Keratinocyte (primary cell): ENCODE measurements at regions not wholly inside any gene's neighbourhood (a gene's known extent, or its start where the extent isn't known, plus 50 kb on each side); places are given as distances from the start of the nearest gene placed in this dataset.

Experiments used
- DNase-seq: peaks from one replicate; pipeline ENCODE4 v3.0.0-alpha.2; 2011; ENCODE audit warnings: low read depth, missing footprints, low spot score
- FAIRE-seq: peaks from 2 replicates; lab custom pipeline; 2011; peaks lifted over from hg19 to GRCh38; lab: Jason Lieb, UNC
- H2AFZ ChIP-seq: 2 replicates; pipeline ENCODE4 v1.6.0; 2012; ENCODE audit warnings: low read length, control low read depth, inconsistent platforms; ENCODE audit not compliant: control insufficient read depth
- H3K27ac ChIP-seq: 2 replicates; pipeline ENCODE4 v1.5.1; 2011; ENCODE audit warnings: low read length; ENCODE audit not compliant: control insufficient read depth, insufficient read depth
- H3K27me3 ChIP-seq: 3 replicates; pipeline ENCODE4 v1.6.0; 2011; ENCODE audit warnings: low read length; ENCODE audit not compliant: control insufficient read depth, insufficient read depth; ENCODE audit errors: extremely low read depth
- H3K36me3 ChIP-seq, 2 experiments: 2 replicates in 1 of 2; 3 replicates in 1 of 2; pipeline ENCODE4 v1.5.1; 2011; ENCODE audit warnings: low read length in 2 of 2, mild to moderate bottlenecking in 1 of 2; ENCODE audit not compliant: control insufficient read depth in 2 of 2, insufficient read depth in 2 of 2; ENCODE audit errors: extremely low read depth in 1 of 2
- H3K4me1 ChIP-seq: 3 replicates; pipeline ENCODE4 v1.5.1; 2011; ENCODE audit warnings: low read length; ENCODE audit not compliant: control insufficient read depth, insufficient read depth; ENCODE audit errors: extremely low read depth
- H3K4me2 ChIP-seq: 3 replicates; pipeline ENCODE4 v1.6.0; 2011; ENCODE audit warnings: low read depth, low read length; ENCODE audit not compliant: control insufficient read depth, insufficient read depth; ENCODE audit errors: extremely low read depth
- H3K4me3 ChIP-seq, 3 experiments: fragments of 200-600 bp in 1 of 3; sonication (generic) in 1 of 3; 2 replicates in 2 of 3; 3 replicates in 1 of 3; pipeline ENCODE4 v1.5.1; 2011 to 2016; ENCODE audit warnings: low read length in 3 of 3, mild to moderate bottlenecking in 3 of 3, control low read depth in 2 of 3, inconsistent platforms in 1 of 3, low read depth in 1 of 3, mixed read lengths in 1 of 3, mixed run types in 1 of 3, moderate library complexity in 1 of 3; ENCODE audit not compliant: control insufficient read depth in 2 of 3, insufficient read depth in 2 of 3; ENCODE audit errors: extremely low read depth in 1 of 3
- H3K79me2 ChIP-seq: 2 replicates; pipeline ENCODE4 v1.6.0; 2012; ENCODE audit warnings: low read length; ENCODE audit not compliant: control insufficient read depth, insufficient read depth
- H3K9ac ChIP-seq: 3 replicates; pipeline ENCODE4 v1.6.0; 2011; ENCODE audit warnings: low read length; ENCODE audit not compliant: control insufficient read depth, insufficient read depth; ENCODE audit errors: extremely low read depth
- H3K9me1 ChIP-seq: 3 replicates; pipeline ENCODE4 v1.6.0; 2011; ENCODE audit warnings: low read length; ENCODE audit not compliant: control insufficient read depth, insufficient read depth; ENCODE audit errors: extremely low read depth
- H3K9me3 ChIP-seq: 2 replicates; pipeline ENCODE4 v1.5.1; 2012; ENCODE audit warnings: low read depth, low read length; ENCODE audit not compliant: control insufficient read depth
- H4K20me1 ChIP-seq: 3 replicates; pipeline ENCODE4 v1.6.0; 2011; ENCODE audit warnings: low read length; ENCODE audit not compliant: control insufficient read depth, insufficient read depth; ENCODE audit errors: extremely low read depth
- CTCF ChIP-seq, 3 experiments: IDR thresholded peaks in 1 of 3; conservative IDR thresholded peaks in 1 of 3; optimal IDR thresholded peaks in 1 of 3; 2 replicates in 2 of 3; 3 replicates in 1 of 3; pipeline versions ENCODE3 to v1.5.1; 2011; ENCODE audit warnings: low read length in 3 of 3, mild to moderate bottlenecking in 3 of 3, moderate library complexity in 2 of 3, control low read depth in 1 of 3, inconsistent platforms in 1 of 3; ENCODE audit not compliant: insufficient read depth in 2 of 3; ENCODE audit errors: extremely low read depth in 1 of 3
- EZH2 ChIP-seq: IDR thresholded peaks from one replicate; pipeline ENCODE4 v1.6.1; 2012; ENCODE audit warnings: inconsistent platforms, mild to moderate bottlenecking, low read length, moderate library complexity
- dilution Hi-C: fragments of 300-500 bp; cut with MboI; formaldehyde crosslinking; loops from one replicate; pipeline ENCODE4 v1.7.0; 2020; ENCODE audit warnings: low sequenced_read_pairs; ENCODE audit not compliant: extremely low pct_ligation_motif_present

- Histone ChIP-seq H3K9ac (no peak overlapping the region), H3K9me1 (no peaks in the 10 kb centered on the region), H3K79me2 (no peaks in the 10 kb centered on the region), H3K4me2 (no peak overlapping the region), H2AFZ (no peak overlapping the region), H3K36me3 (no peaks in the 10 kb centered on the region), H3K4me3 (no peak overlapping the region), H4K20me1 (no peaks in the 10 kb centered on the region), H3K9me3 (no peaks in the 10 kb centered on the region), H3K27me3 (peaks cover 4% of the 10 kb centered on the region), H3K27ac (no peak overlapping the region), H3K4me1 (no peaks in the 10 kb centered on the region)
- no peak for DNase-seq
- dilution Hi-C loops: no loop called here
- no peak for TF ChIP-seq EZH2
- no peak for TF ChIP-seq CTCF (optimal IDR thresholded peaks at IDR 0.05 in 1 of 3, IDR thresholded peaks at IDR 0.05 in 1 of 3, conservative IDR thresholded peaks at IDR 0.05 in 1 of 3; ENCODE audit: extremely low read depth in 1 of 3, insufficient read depth in 2 of 3, low read length in 3 of 3)
- no peak for FAIRE-seq
These were observed 76.4 kb upstream of the BET1 start for GRCh38 chr7:94080551-94080950.

- H3K9me3 ChIP-seq: no peaks in the 10 kb centered on the region
- no peak overlapping the region for H3K27ac ChIP-seq
- H3K9me1 ChIP-seq: no peaks in the 10 kb centered on the region
- dilution Hi-C loops: no loop called here
- H3K4me2 ChIP-seq: no peak overlapping the region
- no peak overlapping the region for H3K4me3 ChIP-seq
- H3K36me3 ChIP-seq: no peaks in the 10 kb centered on the region
- no peak overlapping the region for H2AFZ ChIP-seq
- no peak overlapping the region for H3K9ac ChIP-seq
- H4K20me1 ChIP-seq: no peaks in the 10 kb centered on the region
- DNase-seq: no peak
- H3K4me1 ChIP-seq: no peaks in the 10 kb centered on the region
- H3K27me3 ChIP-seq: peaks cover 4% of the 10 kb centered on the region
- no peak for TF ChIP-seq CTCF (optimal IDR thresholded peaks at IDR 0.05 in 1 of 3, IDR thresholded peaks at IDR 0.05 in 1 of 3, conservative IDR thresholded peaks at IDR 0.05 in 1 of 3; ENCODE audit: extremely low read depth in 1 of 3, insufficient read depth in 2 of 3, low read length in 3 of 3)
- no peak for TF ChIP-seq EZH2
- FAIRE-seq: no peak
- no peaks in the 10 kb centered on the region for H3K79me2 ChIP-seq
These were observed 78.0 kb upstream of the BET1 start for GRCh38 chr7:94082126-94082525.
